ENCODE measurements at regions not wholly inside any gene's neighbourhood (a gene's known extent, or its start where the extent isn't known, plus 50 kb on each side); places are given as distances from the start of the nearest gene placed in this dataset.

GRCh38 chr10:131003455-131003854 is 308.1 kb downstream of the TCERG1L start:
- no peak overlapping the region for H3K4me3 ChIP-seq
- TF ChIP-seq CTCF (IDR thresholded peaks at IDR 0.05) (no peak), POLR2A (IDR thresholded peaks at IDR 0.05) (no peak), POLR2AphosphoS5 (IDR thresholded peaks at IDR 0.05) (no peak), EP300 (IDR thresholded peaks at IDR 0.05; ENCODE audit: low read depth) (no peak)
- H3K27ac ChIP-seq: no peak overlapping the region
- no peaks in the 10 kb centered on the region for H3K9me3 ChIP-seq
- in situ Hi-C loops (cut with MboI; ENCODE audit: low pct_ligation_motif_present in 1 of 4, low pct_unique_long_range_greater_than_20kb in 1 of 4, low sequenced_read_pairs in 3 of 4) (no loop called here), intact Hi-C loops (cut with DNase I; ENCODE audit: low total_unique reads) (no loop called here)
- 60 to 75% methylated on average over 2 to 4 of the region's 4 CpGs for WGBS, 2 donors (ENCODE audit: low coverage in 1 of 2)
- no peak for DNase-seq
- no peaks in the 10 kb centered on the region for H3K36me3 ChIP-seq
- no peaks in the 10 kb centered on the region for H3K27me3 ChIP-seq
- no peaks in the 10 kb centered on the region for H3K4me1 ChIP-seq

GRCh38 chr10:131004276-131004675 is 307.2 kb downstream of the TCERG1L start:
- 0 to 47% methylated on average over 1 to 2 of the region's 2 CpGs for WGBS, 2 donors (ENCODE audit: low coverage in 1 of 2)
- Histone ChIP-seq H3K27me3 (no peaks in the 10 kb centered on the region), H3K4me1 (no peaks in the 10 kb centered on the region), H3K9me3 (no peaks in the 10 kb centered on the region), H3K36me3 (no peaks in the 10 kb centered on the region), H3K4me3 (no peak overlapping the region), H3K27ac (no peak overlapping the region)
- TF ChIP-seq POLR2A (IDR thresholded peaks at IDR 0.05): no peak
- TF ChIP-seq POLR2AphosphoS5 (IDR thresholded peaks at IDR 0.05): no peak
- TF ChIP-seq CTCF (IDR thresholded peaks at IDR 0.05): no peak
- TF ChIP-seq EP300 (IDR thresholded peaks at IDR 0.05; ENCODE audit: low read depth): no peak
- in situ Hi-C loops (cut with MboI; ENCODE audit: low pct_ligation_motif_present in 1 of 4, low pct_unique_long_range_greater_than_20kb in 1 of 4, low sequenced_read_pairs in 3 of 4): no loop called here
- intact Hi-C loops (cut with DNase I; ENCODE audit: low total_unique reads): no loop called here
- DNase-seq: no peak

- in situ Hi-C loops (cut with MboI; ENCODE audit: low pct_ligation_motif_present in 1 of 4, low pct_unique_long_range_greater_than_20kb in 1 of 4, low sequenced_read_pairs in 3 of 4) (no loop called here), intact Hi-C loops (cut with DNase I; ENCODE audit: low total_unique reads) (no loop called here)
- Histone ChIP-seq H3K27ac (no peak overlapping the region), H3K27me3 (no peaks in the 10 kb centered on the region), H3K36me3 (no peaks in the 10 kb centered on the region), H3K4me3 (no peak overlapping the region), H3K4me1 (no peaks in the 10 kb centered on the region), H3K9me3 (no peaks in the 10 kb centered on the region)
- TF ChIP-seq CTCF (IDR thresholded peaks at IDR 0.05): no peak
- TF ChIP-seq POLR2A (IDR thresholded peaks at IDR 0.05): no peak
- TF ChIP-seq POLR2AphosphoS5 (IDR thresholded peaks at IDR 0.05): no peak
- TF ChIP-seq EP300 (IDR thresholded peaks at IDR 0.05; ENCODE audit: low read depth): no peak
- no peak for DNase-seq
- WGBS, 2 donors (ENCODE audit: low coverage in 1 of 2): 75 to 79% methylated on average over 4 to 10 of the region's 10 CpGs
Measured at GRCh38 chr10:131006458-131007256, 304.9 kb downstream of the TCERG1L start.

GRCh38 chr10:131009791-131010190 is 301.7 kb downstream of the TCERG1L start:
- in situ Hi-C loops (cut with MboI; ENCODE audit: low pct_ligation_motif_present in 1 of 4, low pct_unique_long_range_greater_than_20kb in 1 of 4, low sequenced_read_pairs in 3 of 4) (no loop called here), intact Hi-C loops (cut with DNase I; ENCODE audit: low total_unique reads) (no loop called here)
- 72 to 83% methylated on average over 1 to 5 of the region's 5 CpGs for WGBS, 2 donors (ENCODE audit: low coverage in 1 of 2)
- Histone ChIP-seq H3K27me3 (no peaks in the 10 kb centered on the region), H3K4me1 (no peaks in the 10 kb centered on the region), H3K9me3 (no peaks in the 10 kb centered on the region), H3K27ac (no peak overlapping the region), H3K4me3 (no peak overlapping the region), H3K36me3 (no peaks in the 10 kb centered on the region)
- DNase-seq: no peak
- no peak for TF ChIP-seq EP300 (IDR thresholded peaks at IDR 0.05; ENCODE audit: low read depth)
- TF ChIP-seq CTCF (IDR thresholded peaks at IDR 0.05): no peak
- no peak for TF ChIP-seq POLR2AphosphoS5 (IDR thresholded peaks at IDR 0.05)
- no peak for TF ChIP-seq POLR2A (IDR thresholded peaks at IDR 0.05)
